OCI-LY1 (cell line): ENCODE measurements at regions not wholly inside any gene's neighbourhood (a gene's known extent, or its start where the extent isn't known, plus 50 kb on each side); places are given as distances from the start of the nearest gene placed in this dataset.

Source experiments
- H2AFZ ChIP-seq: fragments of 200-600 bp; sonication (generic), shearing (Covaris generic); 2 replicates; pipeline ENCODE4 v1.6.0; 2014; ENCODE audit warnings: antibody characterized with exemption, mild to moderate bottlenecking, low read length
- H3F3A ChIP-seq: fragments of 200-600 bp; sonication (generic), shearing (Covaris generic); 2 replicates; pipeline ENCODE4 v1.6.0; 2014; ENCODE audit warnings: mild to moderate bottlenecking, antibody characterized with exemption, low read length, moderate library complexity; ENCODE audit not compliant: insufficient read depth
- H3K27ac ChIP-seq: fragments of 200-600 bp; sonication (generic); 2 replicates; pipeline ENCODE4 v1.5.1; 2014; ENCODE audit warnings: low read length, mixed run types, mild to moderate bottlenecking, low read depth; ENCODE audit not compliant: poor library complexity, severe bottlenecking
- H3K27me3 ChIP-seq: fragments of 200-600 bp; sonication (generic); 2 replicates; pipeline ENCODE4 v1.6.0; 2014; ENCODE audit warnings: antibody characterized with exemption, mild to moderate bottlenecking, low read length, moderate library complexity; ENCODE audit not compliant: insufficient read depth
- H3K36me3 ChIP-seq: fragments of 200-600 bp; sonication (generic); 2 replicates; pipeline ENCODE4 v1.6.1; 2014; ENCODE audit warnings: mild to moderate bottlenecking, antibody characterized with exemption, low read length, moderate library complexity, mixed read lengths; ENCODE audit not compliant: insufficient read depth
- H3K4me1 ChIP-seq: fragments of 200-600 bp; sonication (generic); 2 replicates; pipeline ENCODE4 v1.5.1; 2014; ENCODE audit warnings: mild to moderate bottlenecking, low read length, moderate library complexity; ENCODE audit not compliant: insufficient read depth, severe bottlenecking
- H3K4me2 ChIP-seq: fragments of 200-600 bp; sonication (generic), shearing (Covaris generic); 2 replicates; pipeline ENCODE4 v1.6.1; 2014; ENCODE audit warnings: low read length
- H3K4me3 ChIP-seq: fragments of 200-600 bp; sonication (generic); 2 replicates; pipeline ENCODE4 v1.5.1; 2014; ENCODE audit warnings: low read length, low read depth, mild to moderate bottlenecking, mixed read lengths; ENCODE audit not compliant: poor library complexity, severe bottlenecking
- H3K79me2 ChIP-seq: fragments of 200-600 bp; shearing (Covaris generic); 2 replicates; pipeline ENCODE4 v1.6.1; 2016; ENCODE audit warnings: mixed run types, low read length, mixed read lengths; ENCODE audit not compliant: insufficient read depth
- H3K9ac ChIP-seq: fragments of 200-600 bp; sonication (generic), shearing (Covaris generic); 2 replicates; pipeline ENCODE4 v1.6.1; 2014; ENCODE audit warnings: mild to moderate bottlenecking, low read length, mixed read lengths
- H3K9me2 ChIP-seq: fragments of 200-600 bp; sonication (generic), shearing (Covaris generic); 2 replicates; pipeline ENCODE4 v1.6.1; 2014; ENCODE audit warnings: low read depth, mild to moderate bottlenecking, low read length, mixed read lengths
- H3K9me3 ChIP-seq: fragments of 200-600 bp; shearing (Covaris generic); 2 replicates; pipeline ENCODE4 v1.6.1; 2014; ENCODE audit warnings: low read length, mixed read lengths
- H4K20me1 ChIP-seq: fragments of 200-600 bp; sonication (generic), shearing (Covaris generic); 2 replicates; pipeline ENCODE4 v1.6.0; 2016; ENCODE audit warnings: mild to moderate bottlenecking, low read length; ENCODE audit not compliant: insufficient read depth
- EZH2 ChIP-seq: fragments of 200-600 bp; sonication (generic), shearing (Covaris generic); IDR thresholded peaks from 2 replicates; pipeline ENCODE4 v1.8.0; 2017; ENCODE audit warnings: borderline replicate concordance, mixed run types, mild to moderate bottlenecking, antibody characterized with exemption, low read length, moderate library complexity, mixed read lengths
- TF ChIP-seq, protein P1 (sequence below): fragments of 200-600 bp; sonication (generic), shearing (Covaris generic); IDR thresholded peaks from 2 replicates; pipeline ENCODE4 v1.5.1; 2017; ENCODE audit warnings: mild to moderate bottlenecking, antibody characterized with exemption, low read length, moderate library complexity, mixed read lengths

DNA sequence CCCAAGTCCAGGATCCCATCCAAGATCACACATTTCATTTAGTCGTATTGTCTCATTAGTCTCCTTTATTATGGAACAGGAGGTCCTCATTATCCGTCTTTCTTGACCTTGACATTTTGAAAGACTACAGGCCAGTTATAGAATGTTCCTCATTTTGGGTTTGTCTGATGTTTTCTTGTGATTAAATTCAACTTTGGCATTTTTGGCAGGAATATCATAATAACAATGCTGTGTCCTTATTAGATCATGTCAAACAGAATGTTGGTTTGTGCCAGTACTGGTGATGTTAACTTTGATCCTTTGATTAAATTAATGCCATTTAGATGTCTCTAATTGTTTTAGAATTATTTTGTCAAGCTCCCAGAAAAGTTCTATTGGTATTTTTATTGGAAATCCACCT, 106.5 kb upstream of the FRY start:
- no peak overlapping the region for H2AFZ ChIP-seq
- no peaks in the 10 kb centered on the region for H3K4me1 ChIP-seq
- no peaks in the 10 kb centered on the region for H3K36me3 ChIP-seq
- H3F3A ChIP-seq: no peaks in the 10 kb centered on the region
- H3K27ac ChIP-seq: no peak overlapping the region
- H3K27me3 ChIP-seq: no peaks in the 10 kb centered on the region
- H3K4me2 ChIP-seq: no peak overlapping the region
- H3K9me3 ChIP-seq: no peaks in the 10 kb centered on the region
- no peak for TF ChIP-seq EZH2
- TF ChIP-seq, protein P1, sequence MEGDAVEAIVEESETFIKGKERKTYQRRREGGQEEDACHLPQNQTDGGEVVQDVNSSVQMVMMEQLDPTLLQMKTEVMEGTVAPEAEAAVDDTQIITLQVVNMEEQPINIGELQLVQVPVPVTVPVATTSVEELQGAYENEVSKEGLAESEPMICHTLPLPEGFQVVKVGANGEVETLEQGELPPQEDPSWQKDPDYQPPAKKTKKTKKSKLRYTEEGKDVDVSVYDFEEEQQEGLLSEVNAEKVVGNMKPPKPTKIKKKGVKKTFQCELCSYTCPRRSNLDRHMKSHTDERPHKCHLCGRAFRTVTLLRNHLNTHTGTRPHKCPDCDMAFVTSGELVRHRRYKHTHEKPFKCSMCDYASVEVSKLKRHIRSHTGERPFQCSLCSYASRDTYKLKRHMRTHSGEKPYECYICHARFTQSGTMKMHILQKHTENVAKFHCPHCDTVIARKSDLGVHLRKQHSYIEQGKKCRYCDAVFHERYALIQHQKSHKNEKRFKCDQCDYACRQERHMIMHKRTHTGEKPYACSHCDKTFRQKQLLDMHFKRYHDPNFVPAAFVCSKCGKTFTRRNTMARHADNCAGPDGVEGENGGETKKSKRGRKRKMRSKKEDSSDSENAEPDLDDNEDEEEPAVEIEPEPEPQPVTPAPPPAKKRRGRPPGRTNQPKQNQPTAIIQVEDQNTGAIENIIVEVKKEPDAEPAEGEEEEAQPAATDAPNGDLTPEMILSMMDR: no peak
- no peaks in the 10 kb centered on the region for H3K79me2 ChIP-seq
- no peak overlapping the region for H3K4me3 ChIP-seq
- H3K9ac ChIP-seq: no peak overlapping the region
- no peaks in the 10 kb centered on the region for H3K9me2 ChIP-seq
- no peaks in the 10 kb centered on the region for H4K20me1 ChIP-seq

DNA sequence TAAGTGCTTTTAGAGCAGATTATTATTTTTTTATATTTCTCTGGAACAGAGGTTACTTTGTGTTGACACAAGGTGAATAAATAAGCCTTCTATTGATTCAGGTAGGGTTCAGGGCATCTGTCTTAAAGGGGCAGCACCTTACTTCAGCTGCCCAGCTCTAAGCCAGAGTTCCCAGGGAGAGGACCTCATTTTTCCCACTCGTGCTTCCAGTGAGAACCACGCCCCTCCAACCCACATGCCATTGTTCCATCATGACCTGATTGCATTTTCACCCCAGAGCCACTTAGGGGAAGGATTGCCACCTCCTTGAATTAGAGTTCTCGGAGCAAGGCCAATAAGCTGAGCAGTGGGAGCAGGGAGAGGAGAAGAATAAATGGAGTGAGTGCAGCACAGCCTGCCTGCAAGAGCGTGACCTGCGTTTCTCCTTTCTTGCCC, 104.3 kb upstream of the FRY start:
- Histone ChIP-seq H3K79me2 (no peaks in the 10 kb centered on the region), H3K4me1 (no peaks in the 10 kb centered on the region), H3K27me3 (no peaks in the 10 kb centered on the region), H3K9me2 (no peaks in the 10 kb centered on the region), H3K9ac (no peak overlapping the region), H3K36me3 (no peaks in the 10 kb centered on the region), H3F3A (no peaks in the 10 kb centered on the region), H3K9me3 (no peaks in the 10 kb centered on the region), H3K27ac (no peak overlapping the region), H2AFZ (no peak overlapping the region), H4K20me1 (no peaks in the 10 kb centered on the region), H3K4me2 (no peak overlapping the region), H3K4me3 (no peak overlapping the region)
- TF ChIP-seq EZH2: no peak
- TF ChIP-seq, protein P1: no peak

DNA sequence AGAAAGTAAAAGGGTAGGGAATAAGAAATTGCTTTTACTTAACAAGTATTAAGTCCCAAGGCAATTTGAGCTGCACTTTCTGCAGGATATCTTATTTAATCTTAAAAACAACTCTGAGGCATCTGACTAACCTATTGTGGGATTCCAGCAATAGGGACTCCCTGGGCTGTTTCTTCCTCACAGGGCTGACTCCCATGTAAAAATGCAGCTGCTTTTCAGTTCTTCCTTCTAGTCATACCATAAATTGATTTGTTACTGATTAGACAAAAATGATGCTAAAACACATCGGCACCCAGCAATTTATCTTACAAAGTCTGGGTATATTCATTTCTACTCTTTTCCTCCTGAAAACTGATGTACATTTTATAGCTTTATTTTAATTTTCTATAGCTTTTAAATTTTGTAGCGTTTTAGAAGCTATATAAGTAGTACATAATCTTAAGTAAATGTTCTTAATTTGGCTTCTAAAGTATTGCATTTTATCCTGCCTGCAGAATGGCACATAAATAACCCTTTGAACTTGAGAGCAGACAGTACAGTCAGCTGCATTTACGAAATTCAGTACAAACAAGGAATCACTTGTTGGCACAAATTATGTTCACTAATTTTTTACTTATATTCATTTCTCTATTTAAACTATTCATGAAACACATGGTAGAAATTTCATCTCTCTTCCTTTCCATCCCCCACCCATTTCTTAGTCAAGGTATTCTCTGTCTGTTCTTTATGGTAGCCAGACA, 102.4 kb upstream of the FRY start:
- Histone ChIP-seq H2AFZ (no peak overlapping the region), H3K9me3 (no peaks in the 10 kb centered on the region), H3K27ac (no peak overlapping the region), H3K9ac (no peak overlapping the region), H3K27me3 (no peaks in the 10 kb centered on the region), H3K4me1 (no peaks in the 10 kb centered on the region), H3K79me2 (no peaks in the 10 kb centered on the region), H3K9me2 (no peaks in the 10 kb centered on the region), H3K4me2 (no peak overlapping the region), H3K4me3 (no peak overlapping the region), H3F3A (no peaks in the 10 kb centered on the region), H4K20me1 (no peaks in the 10 kb centered on the region), H3K36me3 (no peaks in the 10 kb centered on the region)
- TF ChIP-seq EZH2: no peak
- TF ChIP-seq, protein P1: no peak
